Peyer's patch (tissue), 4 donors: ENCODE measurements at regions not wholly inside any gene's neighbourhood (a gene's known extent, or its start where the extent isn't known, plus 50 kb on each side); places are given as distances from the start of the nearest gene placed in this dataset.

Experiments
- DNase-seq, 3 donors: peaks; one replicate each; pipeline ENCODE4 v3.0.0-alpha.2; 2017 to 2019
- H3K27ac ChIP-seq, 4 donors: fragments of 200-600 bp; sonication (generic); one replicate each; pipeline ENCODE4 v1.5.1; 2016 to 2019
- H3K27me3 ChIP-seq, 2 donors: fragments of 200-600 bp; sonication (generic); one replicate each; pipeline ENCODE4 v1.5.1; 2019
- H3K36me3 ChIP-seq, 3 donors: fragments of 200-600 bp; sonication (generic); one replicate each; pipeline ENCODE4 v1.5.1; 2016 to 2019
- H3K4me1 ChIP-seq, 4 donors: fragments of 200-600 bp; sonication (generic); one replicate each; pipeline ENCODE4 v1.5.1; 2016 to 2019
- H3K4me3 ChIP-seq, 4 donors: fragments of 200-600 bp; sonication (generic); 1 replicate in 3 of 4; 2 replicates in 1 of 4; pipeline ENCODE4 v1.5.1; 2016 to 2019; ENCODE audit warnings: mild to moderate bottlenecking in 1 of 4
- H3K9me3 ChIP-seq, 4 donors: fragments of 200-600 bp; sonication (generic); one replicate each; pipeline ENCODE4 v1.5.1; 2016 to 2019; ENCODE audit warnings: mild to moderate bottlenecking in 1 of 4
- CTCF ChIP-seq, 6 experiments: fragments of 450-650 bp in 4 of 6; fragments of 200-600 bp in 2 of 6; sonication (generic) in 1 of 6; IDR thresholded peaks; one replicate each; pipeline ENCODE4 v1.5.1; 2017 to 2019; ENCODE audit warnings: antibody characterized with exemption in 6 of 6, mild to moderate bottlenecking in 3 of 6, moderate library complexity in 1 of 6
- POLR2A ChIP-seq, 2 donors: fragments of 450-650 bp; IDR thresholded peaks; one replicate each; pipeline ENCODE4 v1.5.1; 2017; ENCODE audit warnings: antibody characterized with exemption in 2 of 2, mild to moderate bottlenecking in 2 of 2, moderate library complexity in 2 of 2

DNA sequence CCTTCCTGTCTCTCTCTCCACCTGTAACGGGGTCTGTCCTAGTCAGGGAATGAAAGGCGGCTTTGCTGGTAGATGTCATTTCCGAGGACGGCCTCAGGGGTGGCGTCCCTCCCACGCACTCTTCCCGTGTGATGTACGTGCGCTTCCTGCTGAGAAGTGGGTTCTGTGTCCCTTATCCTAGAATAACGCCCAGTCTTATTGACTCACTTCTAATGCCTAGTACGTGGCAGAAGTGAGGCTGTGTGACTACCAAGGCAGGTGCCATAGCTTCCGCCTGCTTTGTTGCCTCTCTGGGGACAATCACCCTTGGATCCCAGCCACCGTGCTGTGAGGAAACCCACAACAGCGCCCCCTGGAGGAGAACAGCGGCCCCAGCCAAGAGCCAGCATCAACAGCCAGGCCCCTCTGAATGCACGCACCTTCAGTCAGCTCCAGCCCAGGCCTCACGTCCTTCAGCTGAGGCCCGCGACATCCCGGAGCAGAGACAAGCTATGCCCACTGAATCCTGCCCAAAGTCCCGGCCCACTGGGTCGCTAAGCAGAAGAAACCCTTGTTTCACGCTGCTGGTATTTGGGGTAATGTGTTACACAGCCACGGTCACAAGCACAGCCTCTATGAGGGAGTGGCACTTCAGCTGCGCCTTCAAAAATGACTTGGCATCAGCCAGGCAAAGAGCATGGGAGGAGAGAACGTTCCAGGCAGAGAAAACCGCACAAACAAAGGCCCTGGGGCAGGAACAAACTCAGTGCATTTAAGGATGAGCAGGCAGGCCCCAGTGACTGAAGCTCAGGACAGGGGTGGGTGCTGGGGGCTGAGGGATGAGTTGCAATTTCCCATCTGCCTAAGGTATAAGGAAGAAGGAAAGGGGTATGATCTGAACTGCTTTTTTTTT lies 224.2 kb downstream of the NFATC2 start:
- no peaks in the 10 kb centered on the region for H3K9me3 ChIP-seq
- TF ChIP-seq POLR2A (IDR thresholded peaks at IDR 0.05) (no peak), CTCF (IDR thresholded peaks at IDR 0.05) (peak in 4 of 6 experiments; percentile 41 to 61 (median 59))
- no peaks in the 10 kb centered on the region for H3K36me3 ChIP-seq
- H3K4me1 ChIP-seq = no peaks in the 10 kb centered on the region
- peak in 2 of 3 donors; percentile 69 to 74 for DNase-seq
- no peak overlapping the region for H3K27ac ChIP-seq
- no peaks in the 10 kb centered on the region for H3K27me3 ChIP-seq
- no peak overlapping the region for H3K4me3 ChIP-seq

GRCh38 chr20:51315390-51315789 lies 227.1 kb downstream of the NFATC2 start:
- Histone ChIP-seq H3K4me3 (no peak overlapping the region), H3K27me3 (no peaks in the 10 kb centered on the region), H3K27ac (no peak overlapping the region), H3K4me1 (no peaks in the 10 kb centered on the region), H3K36me3 (no peaks in the 10 kb centered on the region), H3K9me3 (no peaks in the 10 kb centered on the region)
- TF ChIP-seq POLR2A (IDR thresholded peaks at IDR 0.05) (no peak), CTCF (IDR thresholded peaks at IDR 0.05) (no peak)
- DNase-seq = no peak

- Histone ChIP-seq H3K4me1 (no peaks in the 10 kb centered on the region), H3K27ac (no peak overlapping the region), H3K9me3 (no peaks in the 10 kb centered on the region), H3K27me3 (no peaks in the 10 kb centered on the region), H3K4me3 (no peak overlapping the region), H3K36me3 (no peaks in the 10 kb centered on the region)
- no peak for DNase-seq
- TF ChIP-seq CTCF (IDR thresholded peaks at IDR 0.05) = no peak
- TF ChIP-seq POLR2A (IDR thresholded peaks at IDR 0.05) = no peak
Measured at GRCh38 chr20:51313358-51313827, 229.1 kb downstream of the NFATC2 start.

- no peaks in the 10 kb centered on the region for H3K27me3 ChIP-seq
- H3K4me1 ChIP-seq = no peaks in the 10 kb centered on the region
- no peaks in the 10 kb centered on the region for H3K9me3 ChIP-seq
- no peak for DNase-seq
- TF ChIP-seq POLR2A (IDR thresholded peaks at IDR 0.05) = no peak
- TF ChIP-seq CTCF (IDR thresholded peaks at IDR 0.05) = no peak
- H3K4me3 ChIP-seq = no peak overlapping the region
- H3K36me3 ChIP-seq = no peaks in the 10 kb centered on the region
- H3K27ac ChIP-seq = no peak overlapping the region
Measured at GRCh38 chr20:51312480-51312783, 230.1 kb downstream of the NFATC2 start.

DNA sequence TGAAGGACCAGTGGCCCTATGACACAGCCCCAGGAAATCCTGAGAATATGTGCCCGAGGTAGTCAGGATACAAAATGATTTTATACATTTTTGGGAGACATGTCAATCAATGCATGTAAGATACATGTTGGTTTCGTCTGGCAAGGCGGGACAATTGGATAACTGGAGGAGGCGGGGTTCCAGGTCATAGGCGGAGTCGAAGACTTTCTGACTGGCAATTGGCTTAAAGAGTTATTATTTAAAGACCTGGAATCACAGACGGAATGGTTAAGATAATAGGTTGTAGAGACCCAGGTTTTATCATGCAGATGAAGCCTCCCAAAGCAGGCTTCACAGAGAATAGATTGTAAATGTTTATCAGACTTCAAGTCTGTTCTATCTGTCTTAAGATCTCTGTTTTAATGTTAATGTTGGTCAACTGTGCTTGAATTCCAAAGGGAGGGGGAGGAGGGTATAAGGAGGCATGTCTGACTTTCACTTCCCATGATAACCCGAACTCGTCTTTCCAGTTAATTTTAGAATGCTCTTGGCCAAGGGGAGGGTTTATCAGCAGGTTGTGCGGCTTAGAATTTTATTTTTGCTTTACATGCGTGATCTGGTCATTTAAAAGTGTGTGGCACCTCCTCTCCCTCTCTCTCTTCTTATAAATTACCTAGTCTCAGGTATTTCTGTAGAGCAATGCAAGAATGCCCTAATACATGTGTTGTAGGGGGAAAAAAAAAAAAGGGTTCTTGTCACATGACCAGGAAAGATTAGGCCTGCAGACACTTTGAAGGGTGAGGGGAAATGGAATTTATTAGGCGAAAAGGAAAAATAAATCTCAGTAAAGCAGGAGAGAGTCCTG lies 230.7 kb downstream of the NFATC2 start:
- DNase-seq = no peak

More for the DNA sequence above, 230.7 kb downstream of the NFATC2 start:
- Histone ChIP-seq H3K4me3 (no peak overlapping the region), H3K27me3 (no peaks in the 10 kb centered on the region), H3K9me3 (no peaks in the 10 kb centered on the region), H3K36me3 (no peaks in the 10 kb centered on the region), H3K4me1 (peaks cover 0 to under 1% (median 0%) of the 10 kb centered on the region in 4 donors), H3K27ac (no peak overlapping the region)
- TF ChIP-seq CTCF (IDR thresholded peaks at IDR 0.05) (no peak), POLR2A (IDR thresholded peaks at IDR 0.05) (no peak)
